Gastroesophageal sphincter (tissue), 4 donors: ENCODE measurements at regions not wholly inside any gene's neighbourhood (a gene's known extent, or its start where the extent isn't known, plus 50 kb on each side); places are given as distances from the start of the nearest gene placed in this dataset.

Experiments used
- ATAC-seq: fragments of 150-250 bp; one replicate; pipeline ENCODE4 v1.9.1; 2016; ENCODE audit warnings: mild to moderate bottlenecking, moderate library complexity
- H3K27ac ChIP-seq, 4 donors: fragments of 200-600 bp; sonication (generic) in 3 of 4; 1 replicate in 3 of 4; 2 replicates in 1 of 4; pipeline ENCODE4 v1.5.1; 2016 to 2019
- H3K27me3 ChIP-seq: fragments of 200-600 bp; sonication (generic); one replicate; pipeline ENCODE4 v1.5.1; 2019
- H3K36me3 ChIP-seq, 2 donors: fragments of 200-600 bp; sonication (generic); one replicate each; pipeline ENCODE4 v1.5.1; 2019; ENCODE audit warnings: control low read depth in 1 of 2
- H3K4me1 ChIP-seq, 3 donors: fragments of 200-600 bp; sonication (generic); 1 replicate in 2 of 3; 2 replicates in 1 of 3; pipeline ENCODE4 v1.5.1; 2016 to 2019; ENCODE audit warnings: control low read depth in 2 of 3
- H3K4me3 ChIP-seq, 2 donors: fragments of 200-600 bp; sonication (generic); one replicate each; pipeline ENCODE4 v1.5.1; 2019; ENCODE audit warnings: mild to moderate bottlenecking in 1 of 2, moderate library complexity in 1 of 2
- H3K9me3 ChIP-seq, 3 donors: fragments of 200-600 bp; sonication (generic); one replicate each; pipeline ENCODE4 v1.5.1; 2017 to 2019; ENCODE audit warnings: control low read depth in 2 of 3
- EP300 ChIP-seq: sonication (generic); formaldehyde crosslinking; IDR thresholded peaks from one replicate; pipeline ENCODE4 v1.6.1; 2017; ENCODE audit warnings: antibody characterized with exemption, mild to moderate bottlenecking
- POLR2A ChIP-seq, 2 donors: fragments of 450-650 bp; IDR thresholded peaks; one replicate each; pipeline ENCODE4 v1.6.1; 2017; ENCODE audit warnings: antibody characterized with exemption in 2 of 2, mild to moderate bottlenecking in 2 of 2, moderate library complexity in 1 of 2
- POLR2AphosphoS5 ChIP-seq: sonication (generic); formaldehyde crosslinking; IDR thresholded peaks from one replicate; pipeline ENCODE4 v1.6.1; 2017; ENCODE audit warnings: antibody characterized with exemption
- WGBS, 2 donors: methylation state at CpG; one replicate each; pipeline ENCODE4 v1.1.5; 2018; ENCODE audit warnings: low coverage in 1 of 2; 5-methylcytosine and 5-hydroxymethylcytosine counted together
- TF ChIP-seq, protein P1 (sequence below), 4 experiments: fragments of 200-600 bp in 2 of 4; fragments of 450-650 bp in 2 of 4; sonication (generic) in 1 of 4; IDR thresholded peaks; one replicate each; pipeline ENCODE4 v1.5.1; 2017 to 2019; ENCODE audit warnings: antibody characterized with exemption in 4 of 4, mild to moderate bottlenecking in 2 of 4, moderate library complexity in 2 of 4

GRCh38 chr16:86321491-86321890 lies 188.8 kb upstream of the FOXF1 start:
- no peak for ATAC-seq
- H3K36me3 ChIP-seq = no peaks in the 10 kb centered on the region
- TF ChIP-seq POLR2A (IDR thresholded peaks at IDR 0.05) (no peak), EP300 (no peak), POLR2AphosphoS5 (no peak)
- TF ChIP-seq, protein P1, sequence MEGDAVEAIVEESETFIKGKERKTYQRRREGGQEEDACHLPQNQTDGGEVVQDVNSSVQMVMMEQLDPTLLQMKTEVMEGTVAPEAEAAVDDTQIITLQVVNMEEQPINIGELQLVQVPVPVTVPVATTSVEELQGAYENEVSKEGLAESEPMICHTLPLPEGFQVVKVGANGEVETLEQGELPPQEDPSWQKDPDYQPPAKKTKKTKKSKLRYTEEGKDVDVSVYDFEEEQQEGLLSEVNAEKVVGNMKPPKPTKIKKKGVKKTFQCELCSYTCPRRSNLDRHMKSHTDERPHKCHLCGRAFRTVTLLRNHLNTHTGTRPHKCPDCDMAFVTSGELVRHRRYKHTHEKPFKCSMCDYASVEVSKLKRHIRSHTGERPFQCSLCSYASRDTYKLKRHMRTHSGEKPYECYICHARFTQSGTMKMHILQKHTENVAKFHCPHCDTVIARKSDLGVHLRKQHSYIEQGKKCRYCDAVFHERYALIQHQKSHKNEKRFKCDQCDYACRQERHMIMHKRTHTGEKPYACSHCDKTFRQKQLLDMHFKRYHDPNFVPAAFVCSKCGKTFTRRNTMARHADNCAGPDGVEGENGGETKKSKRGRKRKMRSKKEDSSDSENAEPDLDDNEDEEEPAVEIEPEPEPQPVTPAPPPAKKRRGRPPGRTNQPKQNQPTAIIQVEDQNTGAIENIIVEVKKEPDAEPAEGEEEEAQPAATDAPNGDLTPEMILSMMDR (IDR thresholded peaks at IDR 0.05) = no peak
- peaks cover 0 to 5% (median 0%) of the 10 kb centered on the region in 3 donors for H3K4me1 ChIP-seq
- no peak overlapping the region for H3K4me3 ChIP-seq
- 76% methylated on average over 8 of the region's 9 CpGs; no CpG with 5 or more reads in 1 of the 2 donors for WGBS, 2 donors
- no peaks in the 10 kb centered on the region for H3K27me3 ChIP-seq
- H3K9me3 ChIP-seq = peaks cover 0 to 6% (median 0%) of the 10 kb centered on the region in 3 donors
- H3K27ac ChIP-seq = no peak overlapping the region

DNA sequence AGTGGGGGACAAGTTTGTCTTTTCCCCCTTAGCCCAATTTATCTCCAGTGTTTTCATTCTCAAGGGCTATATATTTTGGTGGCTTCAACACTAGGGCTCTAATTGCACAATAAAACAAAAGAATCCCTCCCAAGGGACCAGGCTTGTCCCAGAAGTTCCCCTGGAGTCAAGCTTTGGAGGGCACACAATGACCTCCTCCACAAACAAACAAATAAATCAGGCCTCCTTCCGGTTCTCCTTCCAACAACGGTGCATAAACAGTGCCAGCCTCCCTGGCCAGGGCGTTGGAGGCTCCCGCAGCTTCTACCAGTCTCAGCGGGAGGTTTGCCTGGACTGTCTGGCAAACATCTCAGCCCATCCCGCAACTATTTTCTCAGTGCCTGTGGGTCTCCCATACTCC lies 188.0 kb upstream of the FOXF1 start:
- Histone ChIP-seq H3K4me3 (no peak overlapping the region), H3K9me3 (peaks cover 0 to 6% (median 0%) of the 10 kb centered on the region in 3 donors), H3K27me3 (no peaks in the 10 kb centered on the region), H3K27ac (no peak overlapping the region), H3K4me1 (peaks cover 0 to 5% (median 0%) of the 10 kb centered on the region in 3 donors), H3K36me3 (no peaks in the 10 kb centered on the region)
- ATAC-seq = no peak
- TF ChIP-seq POLR2AphosphoS5 (no peak), EP300 (no peak)
- 37 to 60% methylated on average over 2 to 6 of the region's 6 CpGs for WGBS, 2 donors

DNA sequence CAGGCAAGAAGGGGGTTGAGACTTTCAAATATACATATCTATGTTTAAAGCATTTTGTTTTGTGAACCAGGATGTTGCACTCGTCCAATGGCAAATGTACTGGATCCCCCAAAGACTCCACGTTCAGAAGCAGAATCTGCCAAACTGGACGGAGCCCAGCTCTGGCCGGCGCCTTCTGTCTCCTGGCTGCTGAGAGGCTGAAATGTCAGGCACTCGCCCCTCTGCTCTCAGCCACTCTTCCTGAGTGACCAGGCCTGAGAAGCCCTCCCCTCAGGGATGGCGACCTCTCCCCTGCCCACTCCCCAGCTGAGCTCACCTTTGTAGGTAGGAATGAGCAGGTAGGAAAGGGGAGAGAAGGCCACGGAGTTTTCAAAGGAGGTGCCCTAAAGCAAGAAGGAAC lies 187.5 kb upstream of the FOXF1 start:
- Histone ChIP-seq H3K9me3 (peaks cover 0 to 6% (median 0%) of the 10 kb centered on the region in 3 donors), H3K4me3 (no peak overlapping the region), H3K4me1 (peaks cover 0 to 5% (median 0%) of the 10 kb centered on the region in 3 donors), H3K36me3 (no peaks in the 10 kb centered on the region), H3K27ac (no peak overlapping the region), H3K27me3 (no peaks in the 10 kb centered on the region)
- no peak for ATAC-seq
- 64% methylated on average over 7 of the region's 8 CpGs; no CpG with 5 or more reads in 1 of the 2 donors for WGBS, 2 donors
- TF ChIP-seq EP300 (no peak), POLR2A (IDR thresholded peaks at IDR 0.05) (no peak), POLR2AphosphoS5 (no peak)
- TF ChIP-seq, protein P1 (IDR thresholded peaks at IDR 0.05) = no peak

- TF ChIP-seq, protein P1 (IDR thresholded peaks at IDR 0.05) = no peak
- no peak for TF ChIP-seq POLR2A (IDR thresholded peaks at IDR 0.05)
- no peak for TF ChIP-seq POLR2AphosphoS5
- TF ChIP-seq EP300 = no peak
- Histone ChIP-seq H3K27me3 (no peaks in the 10 kb centered on the region), H3K9me3 (peaks cover 0 to 6% (median 0%) of the 10 kb centered on the region in 3 donors), H3K4me3 (no peak overlapping the region), H3K27ac (no peak overlapping the region), H3K36me3 (no peaks in the 10 kb centered on the region), H3K4me1 (peaks cover 0 to 5% (median 0%) of the 10 kb centered on the region in 3 donors)
- ATAC-seq = no peak
- 90% methylated on average over 2 to 4 of the region's 18 CpGs for WGBS, 2 donors
These were observed 186.0 kb upstream of the FOXF1 start for GRCh38 chr16:86324320-86324719.

GRCh38 chr16:86325360-86325759 lies 185.0 kb upstream of the FOXF1 start:
- H3K27me3 ChIP-seq = no peaks in the 10 kb centered on the region
- TF ChIP-seq POLR2A (IDR thresholded peaks at IDR 0.05) = no peak
- WGBS, 2 donors = 93 to 100% methylated on average over 2 to 3 of the region's 3 CpGs
- H3K9me3 ChIP-seq = peaks cover 0 to 6% (median 0%) of the 10 kb centered on the region in 3 donors
- peaks cover 0 to 5% (median 0%) of the 10 kb centered on the region in 3 donors for H3K4me1 ChIP-seq
- H3K4me3 ChIP-seq = no peak overlapping the region
- no peaks in the 10 kb centered on the region for H3K36me3 ChIP-seq
- ATAC-seq = no peak
- H3K27ac ChIP-seq = no peak overlapping the region

DNA sequence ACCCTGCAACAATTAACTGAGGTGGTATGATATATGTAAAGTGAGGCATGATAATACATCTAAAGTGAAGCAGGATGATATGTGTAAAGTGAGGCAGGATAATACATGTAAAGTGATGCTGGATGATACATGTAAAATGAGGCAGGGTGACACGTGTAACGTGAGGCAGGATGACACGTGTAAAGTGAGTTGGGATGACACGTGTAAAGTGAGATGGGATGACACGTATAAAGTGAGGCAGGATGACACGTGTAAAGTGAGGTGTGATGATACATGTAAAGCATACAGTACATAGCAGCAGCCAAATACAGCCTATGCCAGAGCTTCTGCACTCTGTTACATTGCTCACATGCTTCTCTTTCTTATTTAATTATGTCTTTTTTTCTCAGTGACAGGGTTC lies 184.4 kb upstream of the FOXF1 start:
- 93 to 94% methylated on average over 6 of the region's 6 CpGs for WGBS, 2 donors
- H3K27me3 ChIP-seq = no peaks in the 10 kb centered on the region

More for the DNA sequence above, 184.4 kb upstream of the FOXF1 start:
- no peaks in the 10 kb centered on the region for H3K36me3 ChIP-seq
- TF ChIP-seq POLR2A (IDR thresholded peaks at IDR 0.05) = no peak
- no peak for TF ChIP-seq EP300
- no peak for TF ChIP-seq POLR2AphosphoS5
- TF ChIP-seq, protein P1 (IDR thresholded peaks at IDR 0.05) = no peak
- H3K4me3 ChIP-seq = no peak overlapping the region
- H3K4me1 ChIP-seq = peaks cover 0 to 5% (median 0%) of the 10 kb centered on the region in 3 donors
- H3K9me3 ChIP-seq = peaks cover 0 to 6% (median 0%) of the 10 kb centered on the region in 3 donors
- ATAC-seq = no peak
- H3K27ac ChIP-seq = no peak overlapping the region
